ENCODE measurements at regions not wholly inside any gene's neighbourhood (a gene's known extent, or its start where the extent isn't known, plus 50 kb on each side); places are given as distances from the start of the nearest gene placed in this dataset.
"Not testable (repeated sequence)": the region's sequence is repeated elsewhere in the genome, so short reads cannot be mapped to it uniquely, and the experiment has no call there.

- no peak overlapping the region for H3K4me3 ChIP-seq (ENCODE audit: low read length)
- no peak for DNase-seq (ENCODE audit: low read depth, low spot score)
Measured at GRCh38 chr15:62672268-62672667, 370.3 kb upstream of the TPM1 start.

- H3K4me3 ChIP-seq (ENCODE audit: low read length): no peak overlapping the region
- no peak for DNase-seq (ENCODE audit: low read depth, low spot score)
Measured at GRCh38 chr15:62676891-62677290, 365.7 kb upstream of the TPM1 start.

- no peak overlapping the region for H3K4me3 ChIP-seq (ENCODE audit: low read length)
- no peak for DNase-seq (ENCODE audit: low read depth, low spot score)
Measured at GRCh38 chr15:62681939-62682896, 360.3 kb upstream of the TPM1 start.

GRCh38 chr15:62683192-62683591 lies 359.4 kb upstream of the TPM1 start:
- H3K4me3 ChIP-seq (ENCODE audit: low read length); DNase-seq (ENCODE audit: low read depth, low spot score): not testable (repeated sequence)

- no peak overlapping the region for H3K4me3 ChIP-seq (ENCODE audit: low read length)
Measured at GRCh38 chr15:62684123-62684808, 358.3 kb upstream of the TPM1 start.

GRCh38 chr15:62691008-62691407 lies 351.5 kb upstream of the TPM1 start:
- no peak overlapping the region for H3K4me3 ChIP-seq (ENCODE audit: low read length)
- DNase-seq (ENCODE audit: low read depth, low spot score): no peak

More at GRCh38 chr15:62684123-62684808, 358.3 kb upstream of the TPM1 start:
- DNase-seq (ENCODE audit: low read depth, low spot score): no peak

GRCh38 chr15:62697636-62698035 lies 344.9 kb upstream of the TPM1 start:
- H3K4me3 ChIP-seq (ENCODE audit: low read length): no peak overlapping the region
- DNase-seq (ENCODE audit: low read depth, low spot score): no peak

GRCh38 chr15:62698646-62699045 lies 343.9 kb upstream of the TPM1 start:
- no peak for DNase-seq (ENCODE audit: low read depth, low spot score)
- H3K4me3 ChIP-seq (ENCODE audit: low read length): no peak overlapping the region

- DNase-seq (ENCODE audit: low read depth, low spot score): no peak
- H3K4me3 ChIP-seq (ENCODE audit: low read length): no peak overlapping the region
Measured at GRCh38 chr15:62706317-62706716, 336.2 kb upstream of the TPM1 start.

GRCh38 chr15:62708470-62708869 lies 334.1 kb upstream of the TPM1 start:
- no peak overlapping the region for H3K4me3 ChIP-seq (ENCODE audit: low read length)
- DNase-seq (ENCODE audit: low read depth, low spot score): no peak

- DNase-seq (ENCODE audit: low read depth, low spot score): no peak
- H3K4me3 ChIP-seq (ENCODE audit: low read length): no peak overlapping the region
Measured at GRCh38 chr15:62709261-62709660, 333.3 kb upstream of the TPM1 start.

GRCh38 chr15:62711691-62712454 lies 330.7 kb upstream of the TPM1 start:
- no peak for DNase-seq (ENCODE audit: low read depth, low spot score)
- no peak overlapping the region for H3K4me3 ChIP-seq (ENCODE audit: low read length)

- no peak overlapping the region for H3K4me3 ChIP-seq (ENCODE audit: low read length)
- no peak for DNase-seq (ENCODE audit: low read depth, low spot score)
Measured at GRCh38 chr15:62712455-62712839, 330.1 kb upstream of the TPM1 start.

GRCh38 chr15:62715946-62716345 lies 326.6 kb upstream of the TPM1 start:
- DNase-seq (ENCODE audit: low read depth, low spot score): no peak

GRCh38 chr15:62717496-62717895 lies 325.1 kb upstream of the TPM1 start:
- H3K4me3 ChIP-seq (ENCODE audit: low read length): no peak overlapping the region
- no peak for DNase-seq (ENCODE audit: low read depth, low spot score)

More at GRCh38 chr15:62715946-62716345, 326.6 kb upstream of the TPM1 start:
- no peak overlapping the region for H3K4me3 ChIP-seq (ENCODE audit: low read length)

GRCh38 chr15:62719316-62719715 lies 323.2 kb upstream of the TPM1 start:
- no peak overlapping the region for H3K4me3 ChIP-seq (ENCODE audit: low read length)
- DNase-seq (ENCODE audit: low read depth, low spot score): no peak

GRCh38 chr15:62722237-62722636 lies 320.3 kb upstream of the TPM1 start:
- no peak for DNase-seq (ENCODE audit: low read depth, low spot score)
- H3K4me3 ChIP-seq (ENCODE audit: low read length): no peak overlapping the region

- DNase-seq (ENCODE audit: low read depth, low spot score): peak; percentile 8
- H3K4me3 ChIP-seq (ENCODE audit: low read length): no peak overlapping the region
Measured at GRCh38 chr15:62726461-62726860, 316.1 kb upstream of the TPM1 start.

- no peak for DNase-seq (ENCODE audit: low read depth, low spot score)
- no peak overlapping the region for H3K4me3 ChIP-seq (ENCODE audit: low read length)
Measured at GRCh38 chr15:62727501-62727900, 315.0 kb upstream of the TPM1 start.

- no peak overlapping the region for H3K4me3 ChIP-seq (ENCODE audit: low read length)
- no peak for DNase-seq (ENCODE audit: low read depth, low spot score)
Measured at GRCh38 chr15:62730825-62731224, 311.7 kb upstream of the TPM1 start.
